ENCODE measurements at regions not wholly inside any gene's neighbourhood (a gene's known extent, or its start where the extent isn't known, plus 50 kb on each side); places are given as distances from the start of the nearest gene placed in this dataset.

GRCh38 chr3:72369681-72370080 is 478.6 kb downstream of the SHQ1 start:
- intact Hi-C loops (cut with DNase I; ENCODE audit: low total_unique reads) (no loop called here), in situ Hi-C loops (cut with MboI; ENCODE audit: low pct_ligation_motif_present in 1 of 4, low pct_unique_long_range_greater_than_20kb in 1 of 4, low sequenced_read_pairs in 3 of 4) (no loop called here)
- DNase-seq: no peak
- H3K27me3 ChIP-seq: no peaks in the 10 kb centered on the region
- H3K9me3 ChIP-seq: no peaks in the 10 kb centered on the region
- TF ChIP-seq POLR2A (IDR thresholded peaks at IDR 0.05) (no peak), POLR2AphosphoS5 (IDR thresholded peaks at IDR 0.05) (no peak), CTCF (IDR thresholded peaks at IDR 0.05) (no peak)
- no peak overlapping the region for H3K4me3 ChIP-seq
- no peaks in the 10 kb centered on the region for H3K4me1 ChIP-seq
- H3K36me3 ChIP-seq: no peaks in the 10 kb centered on the region
- no peak overlapping the region for H3K27ac ChIP-seq
- 79 to 84% methylated on average over 6 of the region's 6 CpGs for WGBS, 2 donors (ENCODE audit: low coverage in 1 of 2)

DNA sequence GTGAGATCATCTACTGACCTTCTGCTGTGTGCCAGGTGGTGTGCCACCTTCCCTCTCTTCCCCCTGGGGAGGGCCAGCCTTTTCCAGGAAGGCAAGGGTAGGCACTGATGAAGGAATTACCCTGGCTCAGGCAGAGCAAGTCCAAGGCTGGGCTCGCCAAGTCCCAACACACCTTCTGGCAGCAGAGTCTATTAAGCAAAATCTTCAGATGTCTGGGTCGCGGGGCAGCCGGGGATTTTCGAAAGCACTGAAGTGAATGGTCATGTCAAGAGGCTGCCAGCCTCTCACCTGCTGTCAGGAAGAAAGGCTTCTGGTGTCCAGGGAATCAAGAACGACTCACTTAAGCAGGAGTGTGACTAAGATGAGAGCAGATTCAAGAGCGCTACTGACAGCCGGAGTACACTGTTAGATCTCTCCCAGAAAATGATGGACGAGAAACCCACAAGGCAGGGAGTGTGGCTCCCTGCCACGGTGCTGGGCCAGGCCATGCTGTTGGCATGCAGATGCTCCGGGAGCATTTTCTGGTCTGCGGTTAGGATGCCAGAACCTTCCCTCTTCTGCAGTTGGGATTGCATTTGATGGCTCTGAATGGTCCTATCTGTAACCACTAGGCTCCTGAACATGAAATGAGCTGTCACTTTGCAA is 479.8 kb downstream of the SHQ1 start:
- H3K4me3 ChIP-seq: no peak overlapping the region
- no peak for DNase-seq
- no peaks in the 10 kb centered on the region for H3K27me3 ChIP-seq
- H3K36me3 ChIP-seq: no peaks in the 10 kb centered on the region
- H3K27ac ChIP-seq: no peak overlapping the region
- 96% methylated on average over 12 of the region's 12 CpGs; no CpG with 5 or more reads in 1 of the 2 donors for WGBS, 2 donors (ENCODE audit: low coverage in 1 of 2)
- no peaks in the 10 kb centered on the region for H3K9me3 ChIP-seq
- in situ Hi-C loops (cut with MboI; ENCODE audit: low pct_ligation_motif_present in 1 of 4, low pct_unique_long_range_greater_than_20kb in 1 of 4, low sequenced_read_pairs in 3 of 4) (no loop called here), intact Hi-C loops (cut with DNase I; ENCODE audit: low total_unique reads) (no loop called here)
- TF ChIP-seq POLR2AphosphoS5 (IDR thresholded peaks at IDR 0.05): no peak
- TF ChIP-seq CTCF (IDR thresholded peaks at IDR 0.05): no peak
- no peak for TF ChIP-seq EP300 (IDR thresholded peaks at IDR 0.05; ENCODE audit: low read depth)
- TF ChIP-seq POLR2A (IDR thresholded peaks at IDR 0.05): no peak
- H3K4me1 ChIP-seq: no peaks in the 10 kb centered on the region

- H3K27me3 ChIP-seq: no peaks in the 10 kb centered on the region
- H3K4me3 ChIP-seq: no peak overlapping the region
- DNase-seq: no peak
- intact Hi-C loops (cut with DNase I; ENCODE audit: low total_unique reads): no loop called here
- 76 to 78% methylated on average over 1 to 2 of the region's 2 CpGs for WGBS, 2 donors (ENCODE audit: low coverage in 1 of 2)
- no peaks in the 10 kb centered on the region for H3K36me3 ChIP-seq
- H3K9me3 ChIP-seq: no peaks in the 10 kb centered on the region
- in situ Hi-C loops (cut with MboI; ENCODE audit: low pct_ligation_motif_present in 1 of 4, low pct_unique_long_range_greater_than_20kb in 1 of 4, low sequenced_read_pairs in 3 of 4): no loop called here
- no peak overlapping the region for H3K27ac ChIP-seq
- no peaks in the 10 kb centered on the region for H3K4me1 ChIP-seq
- no peak for TF ChIP-seq EP300 (IDR thresholded peaks at IDR 0.05; ENCODE audit: low read depth)
Measured at GRCh38 chr3:72361990-72362389, 486.3 kb downstream of the SHQ1 start.

DNA sequence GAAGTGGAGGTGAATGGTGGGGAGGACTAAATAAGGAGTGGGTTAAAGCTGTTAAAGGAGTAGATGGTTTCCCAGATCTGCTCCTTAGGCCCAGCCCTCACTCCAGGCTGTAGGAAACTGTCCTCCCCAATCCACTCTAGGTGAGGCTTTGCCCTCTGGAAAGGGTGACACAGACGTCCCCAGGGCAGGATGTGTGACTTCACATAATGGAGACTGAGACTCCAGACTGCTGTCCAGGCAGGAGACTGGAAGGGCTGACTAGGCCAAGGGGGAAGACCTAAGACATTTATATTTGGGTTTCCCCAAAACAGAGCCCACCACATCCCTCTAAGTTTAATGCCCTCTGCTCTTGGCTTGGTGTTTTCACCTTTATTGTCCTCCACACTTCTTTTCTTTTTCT is 488.5 kb downstream of the SHQ1 start:
- intact Hi-C loops (cut with DNase I; ENCODE audit: low total_unique reads) (no loop called here), in situ Hi-C loops (cut with MboI; ENCODE audit: low pct_ligation_motif_present in 1 of 4, low pct_unique_long_range_greater_than_20kb in 1 of 4, low sequenced_read_pairs in 3 of 4) (no loop called here)
- 76% methylated on average over 1 of the region's 1 CpG; no CpG with 5 or more reads in 1 of the 2 donors for WGBS, 2 donors (ENCODE audit: low coverage in 1 of 2)
- H3K27ac ChIP-seq: no peak overlapping the region
- no peaks in the 10 kb centered on the region for H3K27me3 ChIP-seq
- H3K4me3 ChIP-seq: no peak overlapping the region
- no peaks in the 10 kb centered on the region for H3K9me3 ChIP-seq
- TF ChIP-seq EP300 (IDR thresholded peaks at IDR 0.05; ENCODE audit: low read depth) (no peak), CTCF (IDR thresholded peaks at IDR 0.05) (no peak), POLR2AphosphoS5 (IDR thresholded peaks at IDR 0.05) (no peak), POLR2A (IDR thresholded peaks at IDR 0.05) (no peak)
- H3K4me1 ChIP-seq: no peaks in the 10 kb centered on the region
- no peak for DNase-seq
- H3K36me3 ChIP-seq: no peaks in the 10 kb centered on the region

GRCh38 chr3:72355168-72355567 is 493.1 kb downstream of the SHQ1 start:
- no peak overlapping the region for H3K4me3 ChIP-seq
- no peaks in the 10 kb centered on the region for H3K36me3 ChIP-seq
- H3K27me3 ChIP-seq: no peaks in the 10 kb centered on the region
- intact Hi-C loops (cut with DNase I; ENCODE audit: low total_unique reads) (no loop called here), in situ Hi-C loops (cut with MboI; ENCODE audit: low pct_ligation_motif_present in 1 of 4, low pct_unique_long_range_greater_than_20kb in 1 of 4, low sequenced_read_pairs in 3 of 4) (no loop called here)
- H3K9me3 ChIP-seq: no peaks in the 10 kb centered on the region
- no peaks in the 10 kb centered on the region for H3K4me1 ChIP-seq
- no peak overlapping the region for H3K27ac ChIP-seq
- no peak for DNase-seq
- no peak for TF ChIP-seq CTCF (IDR thresholded peaks at IDR 0.05)
- no peak for TF ChIP-seq POLR2A (IDR thresholded peaks at IDR 0.05)
- TF ChIP-seq POLR2AphosphoS5 (IDR thresholded peaks at IDR 0.05): no peak
- TF ChIP-seq EP300 (IDR thresholded peaks at IDR 0.05; ENCODE audit: low read depth): no peak

Measured in transverse colon (tissue), 4 donors.